ENCODE measurements at regions not wholly inside any gene's neighbourhood (a gene's known extent, or its start where the extent isn't known, plus 50 kb on each side); places are given as distances from the start of the nearest gene placed in this dataset.

DNA sequence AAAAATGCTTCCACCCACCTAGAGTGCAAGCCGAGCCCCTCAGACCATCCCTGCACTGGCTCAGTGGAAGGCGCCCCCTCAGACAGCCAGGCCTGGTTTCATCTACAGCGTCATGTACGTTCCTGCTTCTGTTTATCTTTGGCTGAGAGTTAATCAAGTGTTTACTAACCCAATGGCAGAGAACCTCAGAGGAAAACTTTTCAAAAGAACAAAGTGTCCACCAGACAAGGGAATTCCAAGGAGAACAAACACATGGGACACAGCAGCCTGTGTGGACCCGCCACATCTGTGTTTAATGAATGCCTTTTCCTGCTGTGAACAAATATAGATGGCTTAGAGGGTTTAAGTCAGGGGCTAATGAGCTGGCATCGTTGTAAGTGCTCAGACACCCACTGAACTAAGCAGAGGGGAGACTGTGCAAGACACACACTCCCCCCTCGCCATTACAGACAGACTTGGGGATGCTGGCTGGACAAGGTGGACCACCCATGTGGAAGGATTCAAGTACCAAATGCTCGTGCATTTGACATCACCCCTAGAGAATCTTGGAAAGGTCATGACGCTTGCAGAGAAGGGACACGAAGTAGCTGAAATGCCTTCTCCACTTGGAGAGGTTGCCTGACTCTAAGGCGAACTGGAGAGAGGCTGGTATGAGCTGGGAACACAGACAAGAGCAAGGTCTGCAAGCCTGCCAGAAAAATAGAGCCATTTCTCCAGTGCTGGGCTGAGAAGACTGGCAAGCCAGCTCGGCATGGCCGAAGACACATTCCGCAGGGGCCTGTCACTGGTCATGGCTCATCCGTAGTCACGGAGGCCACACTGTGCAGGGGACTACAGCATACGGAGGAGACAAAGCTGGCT is 53.5 kb upstream of the NXT1 start (continued):
- no peak for TF ChIP-seq CHD4 (IDR thresholded peaks at IDR 0.05; ENCODE audit: borderline replicate concordance)
- no peak for TF ChIP-seq JUNB (IDR thresholded peaks at IDR 0.05)

DNA sequence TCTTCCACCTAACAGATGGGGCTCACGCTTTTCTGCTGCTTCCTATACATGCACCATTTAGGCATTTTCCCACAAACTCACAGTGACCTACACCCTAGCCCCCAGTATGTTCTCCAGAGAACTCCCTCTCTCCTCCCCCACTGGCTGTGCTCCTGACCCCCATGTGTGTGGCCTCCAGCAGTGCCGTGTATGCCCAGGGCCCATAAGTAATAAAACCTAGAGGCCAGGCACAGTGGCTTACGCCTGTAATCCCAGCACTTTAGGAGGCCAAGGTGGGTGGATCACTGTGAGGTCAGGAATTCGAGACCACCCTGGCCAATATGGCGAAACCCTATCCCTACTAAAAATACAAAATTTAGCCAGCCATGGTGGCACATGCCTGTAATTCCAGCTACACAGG is 54.7 kb upstream of the NXT1 start:
- TF ChIP-seq ZFP36 (IDR thresholded peaks at IDR 0.05; ENCODE audit: borderline replicate concordance, partially characterized antibody) (no peak), SMC3 (IDR thresholded peaks at IDR 0.05) (no peak), JUN (IDR thresholded peaks at IDR 0.05) (no peak)
- TF ChIP-seq, protein P1, sequence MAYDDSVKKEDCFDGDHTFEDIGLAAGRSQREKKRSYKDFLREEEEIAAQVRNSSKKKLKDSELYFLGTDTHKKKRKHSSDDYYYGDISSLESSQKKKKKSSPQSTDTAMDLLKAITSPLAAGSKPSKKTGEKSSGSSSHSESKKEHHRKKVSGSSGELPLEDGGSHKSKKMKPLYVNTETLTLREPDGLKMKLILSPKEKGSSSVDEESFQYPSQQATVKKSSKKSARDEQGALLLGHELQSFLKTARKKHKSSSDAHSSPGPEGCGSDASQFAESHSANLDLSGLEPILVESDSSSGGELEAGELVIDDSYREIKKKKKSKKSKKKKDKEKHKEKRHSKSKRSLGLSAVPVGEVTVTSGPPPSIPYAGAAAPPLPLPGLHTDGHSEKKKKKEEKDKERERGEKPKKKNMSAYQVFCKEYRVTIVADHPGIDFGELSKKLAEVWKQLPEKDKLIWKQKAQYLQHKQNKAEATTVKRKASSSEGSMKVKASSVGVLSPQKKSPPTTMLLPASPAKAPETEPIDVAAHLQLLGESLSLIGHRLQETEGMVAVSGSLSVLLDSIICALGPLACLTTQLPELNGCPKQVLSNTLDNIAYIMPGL (CRISPR knock-in tag; IDR thresholded peaks at IDR 0.05; ENCODE audit: borderline replicate concordance) = no peak
- DNase-seq (ENCODE audit: low read depth in 1 of 2, low spot score in 1 of 2) (no peak), ATAC-seq (no peak), FAIRE-seq (no peak)
- POLR2A ChIA-PET = no interaction called here
- no peak overlapping the region for H3K27ac ChIP-seq
- H3K4me3 ChIP-seq = no peak overlapping the region
- H3K4me1 ChIP-seq = no peaks in the 10 kb centered on the region
- 63% methylated on average over 5 of the region's 5 CpGs for WGBS (ENCODE audit: missing lambda C conversion rate)
- no peaks in the 10 kb centered on the region for H3K9me3 ChIP-seq
- CTCF ChIA-PET = interaction anchor here (1.0 kb wide), 1 partner anchor 9 kb away, joined by 3 read pairs; no protein-coding TSS in a partner anchor
- H3K4me2 ChIP-seq = no peak overlapping the region

DNA sequence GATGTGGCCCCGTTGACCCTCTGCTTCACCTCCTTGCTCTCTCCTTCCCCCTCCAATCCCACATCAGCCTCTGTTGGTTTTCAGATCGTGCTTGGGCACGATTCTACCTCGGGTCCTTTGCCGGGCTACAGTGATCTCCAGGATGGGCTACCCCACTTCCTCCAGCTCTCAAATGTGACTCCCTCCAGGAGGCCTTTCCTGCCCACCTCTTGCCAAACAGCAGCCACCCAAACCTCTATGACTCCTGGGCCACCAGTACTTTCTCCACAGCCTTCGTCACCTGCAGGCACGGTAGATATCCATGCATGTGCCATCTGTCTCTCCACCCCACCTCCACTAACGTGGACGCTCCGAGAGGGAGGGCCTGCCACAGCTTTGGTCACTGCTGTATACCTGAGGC is 55.9 kb upstream of the NXT1 start:
- no peak for ATAC-seq
- Histone ChIP-seq H3K27ac (no peak overlapping the region), H3K4me2 (no peak overlapping the region), H3K4me3 (no peak overlapping the region), H3K4me1 (no peaks in the 10 kb centered on the region), H3K9me3 (no peaks in the 10 kb centered on the region)
- 41% methylated on average over 10 of the region's 10 CpGs for WGBS (ENCODE audit: missing lambda C conversion rate)
- ChIA-PET POLR2A (no interaction called here), CTCF (interaction anchor here (1.3 kb wide), 1 partner anchor 17 kb away, joined by 4 read pairs; no protein-coding TSS in a partner anchor)
- no peak for TF ChIP-seq KDM5A (IDR thresholded peaks at IDR 0.05)
- TF ChIP-seq RFX5 (IDR thresholded peaks at IDR 0.05) = no peak
- DNase-seq (ENCODE audit: low read depth in 1 of 2, low spot score in 1 of 2) = no peak
- no peak for FAIRE-seq

DNA sequence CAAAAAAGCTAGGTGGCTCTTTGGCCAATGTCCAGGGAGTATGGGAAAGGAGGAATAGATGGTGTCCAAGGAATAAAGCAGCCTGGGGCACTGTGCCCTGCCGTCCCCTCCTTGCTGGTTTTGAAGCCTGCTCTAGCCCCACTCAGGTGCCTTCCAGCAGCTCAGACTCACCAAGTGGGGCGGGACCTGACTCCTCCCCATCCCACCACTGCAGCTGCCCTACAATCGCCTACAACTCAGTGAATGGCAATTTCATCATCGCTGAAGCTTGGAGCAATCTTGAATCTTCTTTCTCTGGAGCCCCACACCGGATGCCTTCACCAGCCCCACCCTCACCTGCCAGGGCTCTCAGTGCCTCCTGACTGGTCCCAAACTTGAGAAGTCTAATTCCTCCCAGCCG is 56.4 kb upstream of the NXT1 start:
- no peak overlapping the region for H3K4me3 ChIP-seq
- H3K9me3 ChIP-seq = no peaks in the 10 kb centered on the region
- FAIRE-seq (no peak), ATAC-seq (no peak), DNase-seq (ENCODE audit: low read depth in 1 of 2, low spot score in 1 of 2) (no peak)
- H3K4me1 ChIP-seq = no peaks in the 10 kb centered on the region
- TF ChIP-seq ZC3H11A (IDR thresholded peaks at IDR 0.05) = no peak
- no peak for TF ChIP-seq HEYL (CRISPR knock-in tag; IDR thresholded peaks at IDR 0.05)
- TF ChIP-seq, protein P2, sequence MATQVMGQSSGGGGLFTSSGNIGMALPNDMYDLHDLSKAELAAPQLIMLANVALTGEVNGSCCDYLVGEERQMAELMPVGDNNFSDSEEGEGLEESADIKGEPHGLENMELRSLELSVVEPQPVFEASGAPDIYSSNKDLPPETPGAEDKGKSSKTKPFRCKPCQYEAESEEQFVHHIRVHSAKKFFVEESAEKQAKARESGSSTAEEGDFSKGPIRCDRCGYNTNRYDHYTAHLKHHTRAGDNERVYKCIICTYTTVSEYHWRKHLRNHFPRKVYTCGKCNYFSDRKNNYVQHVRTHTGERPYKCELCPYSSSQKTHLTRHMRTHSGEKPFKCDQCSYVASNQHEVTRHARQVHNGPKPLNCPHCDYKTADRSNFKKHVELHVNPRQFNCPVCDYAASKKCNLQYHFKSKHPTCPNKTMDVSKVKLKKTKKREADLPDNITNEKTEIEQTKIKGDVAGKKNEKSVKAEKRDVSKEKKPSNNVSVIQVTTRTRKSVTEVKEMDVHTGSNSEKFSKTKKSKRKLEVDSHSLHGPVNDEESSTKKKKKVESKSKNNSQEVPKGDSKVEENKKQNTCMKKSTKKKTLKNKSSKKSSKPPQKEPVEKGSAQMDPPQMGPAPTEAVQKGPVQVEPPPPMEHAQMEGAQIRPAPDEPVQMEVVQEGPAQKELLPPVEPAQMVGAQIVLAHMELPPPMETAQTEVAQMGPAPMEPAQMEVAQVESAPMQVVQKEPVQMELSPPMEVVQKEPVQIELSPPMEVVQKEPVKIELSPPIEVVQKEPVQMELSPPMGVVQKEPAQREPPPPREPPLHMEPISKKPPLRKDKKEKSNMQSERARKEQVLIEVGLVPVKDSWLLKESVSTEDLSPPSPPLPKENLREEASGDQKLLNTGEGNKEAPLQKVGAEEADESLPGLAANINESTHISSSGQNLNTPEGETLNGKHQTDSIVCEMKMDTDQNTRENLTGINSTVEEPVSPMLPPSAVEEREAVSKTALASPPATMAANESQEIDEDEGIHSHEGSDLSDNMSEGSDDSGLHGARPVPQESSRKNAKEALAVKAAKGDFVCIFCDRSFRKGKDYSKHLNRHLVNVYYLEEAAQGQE (IDR thresholded peaks at IDR 0.05) = no peak
- TF ChIP-seq KDM1A (IDR thresholded peaks at IDR 0.05; ENCODE audit: low read depth) = no peak
- no peak for TF ChIP-seq MYC (IDR thresholded peaks at IDR 0.05; ENCODE audit: borderline replicate concordance, low read length)
- no peak for TF ChIP-seq ZFP36 (IDR thresholded peaks at IDR 0.05; ENCODE audit: borderline replicate concordance, partially characterized antibody)
- no peak for TF ChIP-seq HOXB13 (CRISPR knock-in tag; IDR thresholded peaks at IDR 0.05; ENCODE audit: low read depth)
- no peak for TF ChIP-seq GATA3 (IDR thresholded peaks at IDR 0.05; ENCODE audit: borderline replicate concordance)
- TF ChIP-seq FOSB (CRISPR knock-in tag; IDR thresholded peaks at IDR 0.05) = no peak
- no peak for TF ChIP-seq CBX2 (IDR thresholded peaks at IDR 0.05; ENCODE audit: borderline replicate concordance, low read depth)
- TF ChIP-seq EP300 (IDR thresholded peaks at IDR 0.05) = no peak
- TF ChIP-seq FOSL2 (IDR thresholded peaks at IDR 0.05) = no peak
- TF ChIP-seq FOSL2 (CRISPR knock-in tag; IDR thresholded peaks at IDR 0.05) = no peak
- no peak for TF ChIP-seq NFE2L2 (conservative IDR thresholded peaks at IDR 0.05; ENCODE audit: low read length)
- TF ChIP-seq JUN (IDR thresholded peaks at IDR 0.05) = no peak
- no peak for TF ChIP-seq EHMT2 (IDR thresholded peaks at IDR 0.05; ENCODE audit: low read depth)
- no peak for TF ChIP-seq BHLHE40 (IDR thresholded peaks at IDR 0.05; ENCODE audit: low read depth, low read length)
- TF ChIP-seq, protein P3, sequence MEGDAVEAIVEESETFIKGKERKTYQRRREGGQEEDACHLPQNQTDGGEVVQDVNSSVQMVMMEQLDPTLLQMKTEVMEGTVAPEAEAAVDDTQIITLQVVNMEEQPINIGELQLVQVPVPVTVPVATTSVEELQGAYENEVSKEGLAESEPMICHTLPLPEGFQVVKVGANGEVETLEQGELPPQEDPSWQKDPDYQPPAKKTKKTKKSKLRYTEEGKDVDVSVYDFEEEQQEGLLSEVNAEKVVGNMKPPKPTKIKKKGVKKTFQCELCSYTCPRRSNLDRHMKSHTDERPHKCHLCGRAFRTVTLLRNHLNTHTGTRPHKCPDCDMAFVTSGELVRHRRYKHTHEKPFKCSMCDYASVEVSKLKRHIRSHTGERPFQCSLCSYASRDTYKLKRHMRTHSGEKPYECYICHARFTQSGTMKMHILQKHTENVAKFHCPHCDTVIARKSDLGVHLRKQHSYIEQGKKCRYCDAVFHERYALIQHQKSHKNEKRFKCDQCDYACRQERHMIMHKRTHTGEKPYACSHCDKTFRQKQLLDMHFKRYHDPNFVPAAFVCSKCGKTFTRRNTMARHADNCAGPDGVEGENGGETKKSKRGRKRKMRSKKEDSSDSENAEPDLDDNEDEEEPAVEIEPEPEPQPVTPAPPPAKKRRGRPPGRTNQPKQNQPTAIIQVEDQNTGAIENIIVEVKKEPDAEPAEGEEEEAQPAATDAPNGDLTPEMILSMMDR (IDR thresholded peaks at IDR 0.05) = no peak
- no peak for TF ChIP-seq SMC3 (IDR thresholded peaks at IDR 0.05)
- H3K4me2 ChIP-seq = no peak overlapping the region
- ChIA-PET CTCF (interaction anchor here (1.3 to 2.3 kb wide), 3 partner anchors 17 to 243 kb away, joined by 3 to 6 read pairs (median 4); no protein-coding TSS in a partner anchor), POLR2A (no interaction called here)
- 36% methylated on average over 6 of the region's 6 CpGs for WGBS (ENCODE audit: missing lambda C conversion rate)
- no peak overlapping the region for H3K27ac ChIP-seq
